ENCODE measurements at regions not wholly inside any gene's neighbourhood (a gene's known extent, or its start where the extent isn't known, plus 50 kb on each side); places are given as distances from the start of the nearest gene placed in this dataset.
A peak's percentile ranks its signal among the peaks of the same experiment; 100 is the strongest.

GRCh38 chr2:19757586-19757985, 144.2 kb downstream of the TTC32 start:
- in situ Hi-C loops (cut with MboI): no loop called here
- no peak overlapping the region for H2AFZ ChIP-seq
- H3K9me2 ChIP-seq (ENCODE audit: insufficient read depth): no peaks in the 10 kb centered on the region
- TF ChIP-seq EZH2phosphoT487 (IDR thresholded peaks at IDR 0.05; ENCODE audit: insufficient read depth, low read depth): no peak
- H3K27ac ChIP-seq: no peak overlapping the region
- H3K4me1 ChIP-seq (ENCODE audit: insufficient read depth): 0 out of 2 replicates have a peak, but pooled peaks cover 6% of the 10 kb centered on the region
- no peaks in the 10 kb centered on the region for H3K27me3 ChIP-seq (replicated peaks; ENCODE audit: insufficient read depth)
- H3K9me3 ChIP-seq (ENCODE audit: low read depth): no peaks in the 10 kb centered on the region
- H3F3A ChIP-seq (ENCODE audit: insufficient read depth): no peaks in the 10 kb centered on the region
- DNase-seq: no peak
- WGBS, 2 experiments (ENCODE audit: low coverage in 1 of 2, low lambda C conversion rate in 2 of 2, missing lambda C conversion rate in 2 of 2): 10 to 31% methylated on average over 3 of the region's 3 CpGs
- no peak overlapping the region for H3K9ac ChIP-seq
- H3K4me3 ChIP-seq: no peak overlapping the region
- no peaks in the 10 kb centered on the region for H3K36me3 ChIP-seq (ENCODE audit: low read depth)
- H4K20me1 ChIP-seq (ENCODE audit: insufficient read depth): no peaks in the 10 kb centered on the region
- H3K4me2 ChIP-seq (ENCODE audit: unreplicated experiment): no peak overlapping the region
- no peaks in the 10 kb centered on the region for H3K79me2 ChIP-seq (ENCODE audit: insufficient read depth)

GRCh38 chr2:19754907-19755306, 146.9 kb downstream of the TTC32 start:
- no peak for TF ChIP-seq EZH2 (IDR thresholded peaks at IDR 0.05; ENCODE audit: insufficient read depth, poor library complexity, severe bottlenecking)
- no peak for TF ChIP-seq EZH2phosphoT487 (IDR thresholded peaks at IDR 0.05; ENCODE audit: insufficient read depth, low read depth)
- in situ Hi-C loops (cut with MboI): no loop called here
- H2AFZ ChIP-seq: no peak overlapping the region
- DNase-seq: peak; percentile 37
- no peaks in the 10 kb centered on the region for H3K27me3 ChIP-seq (replicated peaks; ENCODE audit: insufficient read depth)
- no peaks in the 10 kb centered on the region for H3K36me3 ChIP-seq (ENCODE audit: low read depth)
- no peaks in the 10 kb centered on the region for H3K79me2 ChIP-seq (ENCODE audit: insufficient read depth)
- H4K20me1 ChIP-seq (ENCODE audit: insufficient read depth): no peaks in the 10 kb centered on the region
- H3K9ac ChIP-seq: no peak overlapping the region
- no peaks in the 10 kb centered on the region for H3F3A ChIP-seq (ENCODE audit: insufficient read depth)
- no peaks in the 10 kb centered on the region for H3K4me1 ChIP-seq (ENCODE audit: insufficient read depth)
- no peak overlapping the region for H3K4me3 ChIP-seq
- H3K9me2 ChIP-seq (ENCODE audit: insufficient read depth): no peaks in the 10 kb centered on the region
- no peak overlapping the region for H3K4me2 ChIP-seq (ENCODE audit: unreplicated experiment)
- WGBS, 2 experiments (ENCODE audit: low coverage in 1 of 2, low lambda C conversion rate in 2 of 2, missing lambda C conversion rate in 2 of 2): 29 to 30% methylated on average over 10 of the region's 10 CpGs
- no peak overlapping the region for H3K27ac ChIP-seq
- H3K9me3 ChIP-seq (ENCODE audit: low read depth): no peaks in the 10 kb centered on the region

- no peaks in the 10 kb centered on the region for H3K9me3 ChIP-seq (ENCODE audit: low read depth)
- H3K36me3 ChIP-seq (ENCODE audit: low read depth): no peaks in the 10 kb centered on the region
- in situ Hi-C loops (cut with MboI): no loop called here
- no peak overlapping the region for H3K4me3 ChIP-seq
- WGBS, 2 experiments (ENCODE audit: low coverage in 1 of 2, low lambda C conversion rate in 2 of 2, missing lambda C conversion rate in 2 of 2): 100% methylated on average over 2 of the region's 2 CpGs
- no peak for DNase-seq
- no peak overlapping the region for H2AFZ ChIP-seq
- no peaks in the 10 kb centered on the region for H3K4me1 ChIP-seq (ENCODE audit: insufficient read depth)
- no peaks in the 10 kb centered on the region for H3K79me2 ChIP-seq (ENCODE audit: insufficient read depth)
- H3K4me2 ChIP-seq (ENCODE audit: unreplicated experiment): no peak overlapping the region
- no peak overlapping the region for H3K9ac ChIP-seq
- H3K9me2 ChIP-seq (ENCODE audit: insufficient read depth): no peaks in the 10 kb centered on the region
- no peaks in the 10 kb centered on the region for H3K27me3 ChIP-seq (replicated peaks; ENCODE audit: insufficient read depth)
- H3K27ac ChIP-seq: no peak overlapping the region
- no peaks in the 10 kb centered on the region for H3F3A ChIP-seq (ENCODE audit: insufficient read depth)
- no peak for TF ChIP-seq EZH2phosphoT487 (IDR thresholded peaks at IDR 0.05; ENCODE audit: insufficient read depth, low read depth)
- TF ChIP-seq EZH2 (IDR thresholded peaks at IDR 0.05; ENCODE audit: insufficient read depth, poor library complexity, severe bottlenecking): no peak
- H4K20me1 ChIP-seq (ENCODE audit: insufficient read depth): no peaks in the 10 kb centered on the region
Measured at GRCh38 chr2:19753818-19754217, 148.0 kb downstream of the TTC32 start.

- 90 to 91% methylated on average over 1 of the region's 1 CpG for WGBS, 2 experiments (ENCODE audit: low coverage in 1 of 2, low lambda C conversion rate in 2 of 2, missing lambda C conversion rate in 2 of 2)
- no peak overlapping the region for H2AFZ ChIP-seq
- no peaks in the 10 kb centered on the region for H3K9me3 ChIP-seq (ENCODE audit: low read depth)
- no peaks in the 10 kb centered on the region for H4K20me1 ChIP-seq (ENCODE audit: insufficient read depth)
- in situ Hi-C loops (cut with MboI): no loop called here
- no peaks in the 10 kb centered on the region for H3K79me2 ChIP-seq (ENCODE audit: insufficient read depth)
- peak; percentile 35 for DNase-seq
- no peaks in the 10 kb centered on the region for H3K36me3 ChIP-seq (ENCODE audit: low read depth)
- H3K4me1 ChIP-seq (ENCODE audit: insufficient read depth): no peaks in the 10 kb centered on the region
- H3K27ac ChIP-seq: no peak overlapping the region
- TF ChIP-seq EZH2phosphoT487 (IDR thresholded peaks at IDR 0.05; ENCODE audit: insufficient read depth, low read depth) (no peak), EZH2 (IDR thresholded peaks at IDR 0.05; ENCODE audit: insufficient read depth, poor library complexity, severe bottlenecking) (no peak)
- H3K9ac ChIP-seq: no peak overlapping the region
- no peak overlapping the region for H3K4me2 ChIP-seq (ENCODE audit: unreplicated experiment)
- H3K27me3 ChIP-seq (replicated peaks; ENCODE audit: insufficient read depth): no peaks in the 10 kb centered on the region
- H3F3A ChIP-seq (ENCODE audit: insufficient read depth): no peaks in the 10 kb centered on the region
- no peak overlapping the region for H3K4me3 ChIP-seq
- H3K9me2 ChIP-seq (ENCODE audit: insufficient read depth): no peaks in the 10 kb centered on the region
Measured at GRCh38 chr2:19753314-19753713, 148.5 kb downstream of the TTC32 start.

- H3K9me2 ChIP-seq (ENCODE audit: insufficient read depth): no peaks in the 10 kb centered on the region
- 0 out of 2 replicates have a peak, but pooled peaks cover 2% of the 10 kb centered on the region for H3K4me1 ChIP-seq (ENCODE audit: insufficient read depth)
- 76 to 92% methylated on average over 3 of the region's 3 CpGs for WGBS, 2 experiments (ENCODE audit: low coverage in 1 of 2, low lambda C conversion rate in 2 of 2, missing lambda C conversion rate in 2 of 2)
- no peaks in the 10 kb centered on the region for H3K79me2 ChIP-seq (ENCODE audit: insufficient read depth)
- no peak for TF ChIP-seq EZH2phosphoT487 (IDR thresholded peaks at IDR 0.05; ENCODE audit: insufficient read depth, low read depth)
- no peak for TF ChIP-seq EZH2 (IDR thresholded peaks at IDR 0.05; ENCODE audit: insufficient read depth, poor library complexity, severe bottlenecking)
- H3K27ac ChIP-seq: no peak overlapping the region
- in situ Hi-C loops (cut with MboI): no loop called here
- H3K9me3 ChIP-seq (ENCODE audit: low read depth): no peaks in the 10 kb centered on the region
- DNase-seq: no peak
- no peak overlapping the region for H3K4me2 ChIP-seq (ENCODE audit: unreplicated experiment)
- no peaks in the 10 kb centered on the region for H3K36me3 ChIP-seq (ENCODE audit: low read depth)
- H2AFZ ChIP-seq: no peak overlapping the region
- H4K20me1 ChIP-seq (ENCODE audit: insufficient read depth): no peaks in the 10 kb centered on the region
- H3F3A ChIP-seq (ENCODE audit: insufficient read depth): no peaks in the 10 kb centered on the region
- H3K4me3 ChIP-seq: no peak overlapping the region
- H3K9ac ChIP-seq: no peak overlapping the region
- no peaks in the 10 kb centered on the region for H3K27me3 ChIP-seq (replicated peaks; ENCODE audit: insufficient read depth)
Measured at GRCh38 chr2:19752500-19752899, 149.3 kb downstream of the TTC32 start.
